ENCODE measurements at regions not wholly inside any gene's neighbourhood (a gene's known extent, or its start where the extent isn't known, plus 50 kb on each side); places are given as distances from the start of the nearest gene placed in this dataset.

DNA sequence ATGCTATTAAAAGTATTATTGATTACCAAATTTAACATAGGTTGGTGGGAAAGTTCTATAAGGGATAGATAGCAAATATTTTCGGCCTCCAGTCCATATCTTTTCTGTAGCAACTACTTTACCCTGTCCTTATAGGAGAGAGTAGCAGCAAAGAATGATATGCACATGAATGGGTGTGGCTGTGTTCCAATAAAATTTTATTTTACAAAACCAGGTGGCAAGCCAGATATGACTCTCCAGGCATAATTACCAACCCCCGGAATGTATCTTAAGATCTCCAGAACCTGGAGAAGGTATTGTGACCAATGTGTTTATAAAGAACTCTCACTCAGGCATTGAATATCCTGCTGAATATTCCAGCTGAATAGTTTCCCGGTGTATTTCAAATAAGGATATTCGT is 1461.2 kb downstream of the MAT2B start:
- no peak overlapping the region for H3K4me3 Mint-ChIP-seq
- CTCF ChIA-PET (ENCODE audit: partially characterized antibody): no interaction called here

DNA sequence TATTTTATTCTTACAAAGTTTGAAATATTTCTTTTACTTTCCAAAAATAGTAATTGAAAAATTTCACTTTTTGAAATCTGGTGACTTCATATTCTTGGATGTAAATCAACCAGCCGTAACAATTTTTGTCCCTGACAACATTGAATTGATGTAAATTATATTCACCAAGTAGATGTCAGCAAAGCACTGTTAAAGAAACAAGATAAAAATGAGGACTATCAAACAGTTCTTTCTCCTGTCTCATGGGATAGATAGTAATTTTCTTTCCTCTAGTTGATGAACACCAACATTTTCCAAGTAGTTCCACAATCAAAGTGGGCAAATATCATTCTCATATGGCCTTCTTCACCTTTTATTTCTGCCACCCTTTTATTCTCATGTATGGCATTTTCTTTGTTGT is 1461.9 kb downstream of the MAT2B start:
- no peak overlapping the region for H3K4me3 Mint-ChIP-seq
- peaks cover 2 to 13% (median 4%) of the 10 kb centered on the region in 8 donors for H3K9me3 Mint-ChIP-seq
- no peaks in the 10 kb centered on the region for H3K36me3 Mint-ChIP-seq
- H3K27ac Mint-ChIP-seq: no peak overlapping the region
- POLR2A ChIA-PET (ENCODE audit: partially characterized antibody): no interaction called here
- H3K27me3 ChIP-seq (ENCODE audit: insufficient read depth, low read length): no peaks in the 10 kb centered on the region
- H3K4me1 ChIP-seq (ENCODE audit: insufficient read depth, low read length): no peaks in the 10 kb centered on the region
- H3K36me3 ChIP-seq (ENCODE audit: insufficient read depth, low read length): no peaks in the 10 kb centered on the region
- H3K4me1 Mint-ChIP-seq: no peaks in the 10 kb centered on the region
- intact Hi-C loops (cut with micrococcal nuclease): no loop called here
- CTCF ChIA-PET (ENCODE audit: partially characterized antibody): no interaction called here
- H3K4me3 ChIP-seq (ENCODE audit: low read length in 2 of 2): no peak overlapping the region
- H3K27me3 Mint-ChIP-seq: no peaks in the 10 kb centered on the region
- no peaks in the 10 kb centered on the region for H3K9me3 ChIP-seq (ENCODE audit: control insufficient read depth in 1 of 2, low read length in 2 of 2)
- H3K27ac ChIP-seq (ENCODE audit: low read depth, low read length): no peak overlapping the region
- no peak for DNase-seq

More for the DNA sequence above, 1461.2 kb downstream of the MAT2B start:
- H3K36me3 ChIP-seq (ENCODE audit: insufficient read depth, low read length): no peaks in the 10 kb centered on the region
- DNase-seq: no peak
- Mint-ChIP-seq H3K4me1 (no peaks in the 10 kb centered on the region), H3K36me3 (no peaks in the 10 kb centered on the region), H3K27me3 (no peaks in the 10 kb centered on the region), H3K27ac (no peak overlapping the region), H3K9me3 (peaks cover 3 to 13% (median 5%) of the 10 kb centered on the region in 8 donors)
- H3K4me1 ChIP-seq (ENCODE audit: insufficient read depth, low read length): no peaks in the 10 kb centered on the region
- H3K9me3 ChIP-seq (ENCODE audit: control insufficient read depth in 1 of 2, low read length in 2 of 2): no peaks in the 10 kb centered on the region
- no peaks in the 10 kb centered on the region for H3K27me3 ChIP-seq (ENCODE audit: insufficient read depth, low read length)
- no peak overlapping the region for H3K4me3 ChIP-seq (ENCODE audit: low read length in 2 of 2)
- intact Hi-C loops (cut with micrococcal nuclease): no loop called here
- no peak overlapping the region for H3K27ac ChIP-seq (ENCODE audit: low read depth, low read length)
- POLR2A ChIA-PET (ENCODE audit: partially characterized antibody): no interaction called here

DNA sequence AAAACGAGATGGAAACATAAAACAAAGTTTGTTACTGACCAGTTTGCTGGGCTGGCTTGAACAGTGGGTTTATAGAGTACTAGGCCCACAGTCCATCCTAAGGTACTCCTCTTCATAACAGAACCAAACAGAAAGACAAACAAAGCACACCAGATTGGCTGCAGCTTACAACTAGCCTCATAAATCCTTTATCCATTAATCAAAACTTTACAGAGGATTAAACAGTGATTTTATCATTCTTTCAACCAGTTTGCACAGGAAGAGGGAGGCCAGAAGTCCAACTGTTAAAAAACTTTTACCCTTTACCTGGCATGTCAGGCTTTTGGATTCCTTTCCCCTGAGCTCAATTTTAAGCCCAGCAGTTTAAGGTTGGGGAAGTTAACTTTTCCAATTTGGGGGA is 1467.6 kb downstream of the MAT2B start:
- Histone ChIP-seq H3K9me3 (ENCODE audit: control insufficient read depth in 1 of 2, low read length in 2 of 2) (no peaks in the 10 kb centered on the region), H3K4me1 (ENCODE audit: insufficient read depth, low read length) (no peaks in the 10 kb centered on the region), H3K27me3 (ENCODE audit: insufficient read depth, low read length) (no peaks in the 10 kb centered on the region), H3K36me3 (ENCODE audit: insufficient read depth, low read length) (no peaks in the 10 kb centered on the region), H3K27ac (ENCODE audit: low read depth, low read length) (no peak overlapping the region), H3K4me3 (ENCODE audit: low read length in 2 of 2) (no peak overlapping the region)
- Mint-ChIP-seq H3K4me3 (no peak overlapping the region), H3K36me3 (no peaks in the 10 kb centered on the region), H3K27me3 (no peaks in the 10 kb centered on the region), H3K27ac (no peak overlapping the region), H3K4me1 (no peaks in the 10 kb centered on the region), H3K9me3 (peaks cover 8 to 31% (median 14%) of the 10 kb centered on the region in 8 donors)
- intact Hi-C loops (cut with micrococcal nuclease): no loop called here
- DNase-seq: no peak
- ChIA-PET POLR2A (ENCODE audit: partially characterized antibody) (no interaction called here), CTCF (ENCODE audit: partially characterized antibody) (no interaction called here)

DNA sequence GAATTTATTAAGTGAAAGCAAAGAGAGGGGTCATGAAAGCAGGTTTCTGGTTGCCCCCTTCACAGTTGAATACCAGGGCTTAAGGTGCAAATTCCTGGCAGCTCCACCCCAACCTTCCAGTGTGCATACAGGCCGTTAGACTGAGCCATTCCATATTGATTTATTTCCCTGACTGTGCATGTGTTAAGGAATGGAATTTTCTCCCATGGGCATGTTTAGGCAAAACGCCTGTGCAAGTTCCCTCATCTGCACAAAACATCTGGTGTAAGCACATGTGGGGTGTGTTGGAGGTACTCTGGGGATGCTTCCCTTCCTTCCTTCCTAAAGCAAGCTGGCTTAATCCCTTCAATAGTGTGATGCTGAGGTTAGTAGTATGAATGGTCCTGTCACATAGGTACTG is 1470.6 kb downstream of the MAT2B start:
- H3K36me3 ChIP-seq (ENCODE audit: insufficient read depth, low read length): no peaks in the 10 kb centered on the region
- Mint-ChIP-seq H3K9me3 (peaks cover 8 to 37% (median 19%) of the 10 kb centered on the region in 8 donors), H3K27me3 (no peaks in the 10 kb centered on the region), H3K36me3 (no peaks in the 10 kb centered on the region), H3K27ac (no peak overlapping the region), H3K4me3 (no peak overlapping the region), H3K4me1 (no peaks in the 10 kb centered on the region)
- CTCF ChIA-PET (ENCODE audit: partially characterized antibody): no interaction called here
- H3K4me3 ChIP-seq (ENCODE audit: low read length in 2 of 2): no peak overlapping the region
- no peak for DNase-seq
- no peaks in the 10 kb centered on the region for H3K27me3 ChIP-seq (ENCODE audit: insufficient read depth, low read length)
- no peaks in the 10 kb centered on the region for H3K9me3 ChIP-seq (ENCODE audit: control insufficient read depth in 1 of 2, low read length in 2 of 2)
- POLR2A ChIA-PET (ENCODE audit: partially characterized antibody): no interaction called here
- H3K4me1 ChIP-seq (ENCODE audit: insufficient read depth, low read length): no peaks in the 10 kb centered on the region
- intact Hi-C loops (cut with micrococcal nuclease): no loop called here
- H3K27ac ChIP-seq (ENCODE audit: low read depth, low read length): no peak overlapping the region

DNA sequence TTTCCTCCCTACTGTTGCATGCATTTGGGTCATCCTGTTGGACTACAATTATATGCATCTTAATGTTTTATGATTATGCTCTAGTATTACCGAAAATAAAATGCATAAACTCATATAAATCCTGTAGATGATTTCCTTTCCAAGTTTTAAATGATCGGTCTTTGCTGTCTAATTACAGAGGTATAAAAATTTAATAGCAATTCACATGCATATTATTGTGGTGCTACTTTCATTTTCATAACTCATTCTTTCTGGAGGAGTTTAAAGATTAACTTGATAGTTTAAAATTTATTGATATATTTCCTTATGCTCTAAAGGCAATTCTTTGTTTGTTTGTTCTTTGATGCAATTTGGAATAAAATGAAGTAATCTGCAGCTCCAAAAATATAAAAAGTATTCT is 1475.1 kb downstream of the MAT2B start:
- H3K36me3 ChIP-seq (ENCODE audit: insufficient read depth, low read length): no peaks in the 10 kb centered on the region
- no peaks in the 10 kb centered on the region for H3K4me1 Mint-ChIP-seq
- intact Hi-C loops (cut with micrococcal nuclease): no loop called here

DNA sequence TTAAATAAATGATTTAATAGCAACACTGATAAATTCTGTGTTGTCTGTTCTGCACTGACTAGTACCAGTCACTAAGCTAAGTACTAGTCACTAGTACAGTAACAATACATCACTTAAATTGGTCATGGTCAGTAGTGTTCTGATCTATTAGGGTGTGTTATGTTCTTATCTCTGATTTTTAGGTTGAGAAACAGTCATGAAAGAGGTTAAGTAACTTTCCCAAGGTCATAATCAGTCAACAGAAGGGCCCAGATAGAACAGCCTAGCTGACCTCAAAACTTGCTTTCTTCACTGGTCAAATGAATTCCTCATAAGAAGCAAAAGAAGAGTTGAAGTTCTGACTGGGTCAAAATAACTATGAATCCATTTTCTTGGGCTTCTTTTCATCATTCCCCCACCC is 1492.7 kb downstream of the MAT2B start:
- DNase-seq: no peak
- Histone ChIP-seq H3K27ac (ENCODE audit: low read depth, low read length) (no peak overlapping the region), H3K4me1 (ENCODE audit: insufficient read depth, low read length) (no peaks in the 10 kb centered on the region), H3K27me3 (ENCODE audit: insufficient read depth, low read length) (no peaks in the 10 kb centered on the region), H3K4me3 (ENCODE audit: low read length in 2 of 2) (no peak overlapping the region), H3K9me3 (ENCODE audit: control insufficient read depth in 1 of 2, low read length in 2 of 2) (no peaks in the 10 kb centered on the region), H3K36me3 (ENCODE audit: insufficient read depth, low read length) (no peaks in the 10 kb centered on the region)
- POLR2A ChIA-PET (ENCODE audit: partially characterized antibody): no interaction called here
- intact Hi-C loops (cut with micrococcal nuclease): no loop called here
- Mint-ChIP-seq H3K9me3 (peaks cover 0 to 20% (median 10%) of the 10 kb centered on the region in 8 donors), H3K27ac (no peak overlapping the region), H3K4me1 (no peaks in the 10 kb centered on the region), H3K4me3 (no peak overlapping the region), H3K27me3 (no peaks in the 10 kb centered on the region), H3K36me3 (no peaks in the 10 kb centered on the region)
- CTCF ChIA-PET (ENCODE audit: partially characterized antibody): no interaction called here

More for the DNA sequence above, 1475.1 kb downstream of the MAT2B start:
- Mint-ChIP-seq H3K27me3 (no peaks in the 10 kb centered on the region), H3K36me3 (no peaks in the 10 kb centered on the region), H3K27ac (no peak overlapping the region), H3K4me3 (no peak overlapping the region), H3K9me3 (peaks cover 3 to 24% (median 13%) of the 10 kb centered on the region in 8 donors)
- ChIA-PET POLR2A (ENCODE audit: partially characterized antibody) (no interaction called here), CTCF (ENCODE audit: partially characterized antibody) (no interaction called here)
- no peaks in the 10 kb centered on the region for H3K9me3 ChIP-seq (ENCODE audit: control insufficient read depth in 1 of 2, low read length in 2 of 2)
- DNase-seq: no peak
- H3K27ac ChIP-seq (ENCODE audit: low read depth, low read length): no peak overlapping the region
- no peak overlapping the region for H3K4me3 ChIP-seq (ENCODE audit: low read length in 2 of 2)
- H3K4me1 ChIP-seq (ENCODE audit: insufficient read depth, low read length): no peaks in the 10 kb centered on the region
- no peaks in the 10 kb centered on the region for H3K27me3 ChIP-seq (ENCODE audit: insufficient read depth, low read length)

DNA sequence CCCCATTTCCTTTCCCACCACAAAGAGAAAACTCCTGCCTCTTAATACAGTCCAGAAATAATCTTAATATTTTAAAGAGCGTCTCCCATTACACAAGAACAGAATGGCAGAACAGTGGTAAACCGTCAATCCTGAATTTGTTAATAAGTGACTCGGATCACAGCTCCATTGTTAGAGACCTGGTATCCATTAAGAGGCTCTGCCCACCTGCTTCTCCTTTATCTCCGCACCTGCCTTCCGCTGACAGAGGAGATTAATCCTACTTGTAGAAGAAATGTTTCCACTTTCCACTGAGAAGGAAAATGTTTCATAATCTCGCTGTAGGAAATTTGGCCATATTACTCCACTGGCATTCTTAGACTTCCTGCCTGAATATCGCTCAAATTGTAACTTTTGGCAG is 1493.2 kb downstream of the MAT2B start:
- H3K27ac Mint-ChIP-seq: peak overlapping the region in 1 of 7 donors; percentile 13
- Histone ChIP-seq H3K4me3 (ENCODE audit: low read length in 2 of 2) (no peak overlapping the region), H3K27ac (ENCODE audit: low read depth, low read length) (no peak overlapping the region), H3K36me3 (ENCODE audit: insufficient read depth, low read length) (no peaks in the 10 kb centered on the region), H3K4me1 (ENCODE audit: insufficient read depth, low read length) (no peaks in the 10 kb centered on the region), H3K27me3 (ENCODE audit: insufficient read depth, low read length) (no peaks in the 10 kb centered on the region), H3K9me3 (ENCODE audit: control insufficient read depth in 1 of 2, low read length in 2 of 2) (no peaks in the 10 kb centered on the region)
- ChIA-PET CTCF (ENCODE audit: partially characterized antibody) (no interaction called here), POLR2A (ENCODE audit: partially characterized antibody) (no interaction called here)
- DNase-seq: no peak
- H3K9me3 Mint-ChIP-seq: peaks cover 0 to 16% (median 9%) of the 10 kb centered on the region in 8 donors
- no peaks in the 10 kb centered on the region for H3K36me3 Mint-ChIP-seq
- H3K27me3 Mint-ChIP-seq: no peaks in the 10 kb centered on the region
- H3K4me1 Mint-ChIP-seq: no peaks in the 10 kb centered on the region
- no peak overlapping the region for H3K4me3 Mint-ChIP-seq
- intact Hi-C loops (cut with micrococcal nuclease): no loop called here

DNA sequence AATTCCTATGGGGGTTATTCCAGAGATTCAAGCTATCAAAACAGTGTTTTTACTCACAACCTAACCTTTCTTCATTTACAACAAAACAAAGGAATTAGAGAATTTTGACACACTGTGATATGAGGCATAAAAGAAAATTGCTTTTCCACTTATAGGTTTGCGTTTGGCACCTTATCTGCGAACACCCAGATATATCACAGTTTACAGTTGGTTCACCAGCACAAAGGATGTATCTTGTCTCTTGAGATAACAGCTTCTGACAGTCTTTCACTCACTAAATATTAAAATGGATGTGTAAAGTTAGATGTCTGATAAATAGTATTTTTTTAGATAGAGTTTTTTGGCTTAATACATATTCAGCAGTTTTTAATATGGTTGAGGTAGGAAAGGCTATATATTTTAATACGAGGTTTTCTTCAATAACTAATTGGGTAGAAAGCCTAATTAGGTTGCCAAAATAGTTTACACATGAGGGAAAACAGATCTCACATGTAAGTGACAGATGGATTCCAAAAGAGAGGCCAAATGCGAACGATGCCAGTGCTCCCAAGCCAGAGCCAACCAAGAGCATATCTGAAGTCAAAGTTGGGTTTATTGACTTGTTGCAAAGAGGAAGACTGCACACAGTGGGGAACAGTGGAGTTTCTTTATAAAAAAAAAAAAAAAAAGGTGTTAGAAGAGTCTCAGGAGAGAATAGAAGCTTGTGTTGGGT is 1495.2 kb downstream of the MAT2B start:
- H3K9me3 ChIP-seq (ENCODE audit: control insufficient read depth in 1 of 2, low read length in 2 of 2): no peaks in the 10 kb centered on the region
- H3K4me3 Mint-ChIP-seq: no peak overlapping the region
- H3K4me1 ChIP-seq (ENCODE audit: insufficient read depth, low read length): no peaks in the 10 kb centered on the region
- ChIA-PET CTCF (ENCODE audit: partially characterized antibody) (no interaction called here), POLR2A (ENCODE audit: partially characterized antibody) (no interaction called here)
- no peaks in the 10 kb centered on the region for H3K36me3 ChIP-seq (ENCODE audit: insufficient read depth, low read length)
- H3K9me3 Mint-ChIP-seq: peaks cover 0 to 12% (median 6%) of the 10 kb centered on the region in 8 donors
- H3K4me1 Mint-ChIP-seq: no peaks in the 10 kb centered on the region
- H3K36me3 Mint-ChIP-seq: no peaks in the 10 kb centered on the region
- H3K27me3 Mint-ChIP-seq: no peaks in the 10 kb centered on the region
- no peak overlapping the region for H3K4me3 ChIP-seq (ENCODE audit: low read length in 2 of 2)
- H3K27me3 ChIP-seq (ENCODE audit: insufficient read depth, low read length): no peaks in the 10 kb centered on the region
- DNase-seq: no peak
- H3K27ac ChIP-seq (ENCODE audit: low read depth, low read length): no peak overlapping the region
- intact Hi-C loops (cut with micrococcal nuclease): no loop called here
- H3K27ac Mint-ChIP-seq: no peak overlapping the region

Data from CD4-positive, alpha-beta memory T cell (primary cell).